ENCODE measurements at regions not wholly inside any gene's neighbourhood (a gene's known extent, or its start where the extent isn't known, plus 50 kb on each side); places are given as distances from the start of the nearest gene placed in this dataset.

GRCh38 chr17:51527225-51527982 is 267.1 kb downstream of the UTP18 start:
- TF ChIP-seq CTCF (IDR thresholded peaks at IDR 0.05; ENCODE audit: low read depth, low read length) = no peak
- TF ChIP-seq MYC (IDR thresholded peaks at IDR 0.05; ENCODE audit: low read depth, low read length) = no peak
- TF ChIP-seq MAX (IDR thresholded peaks at IDR 0.05; ENCODE audit: low read depth, low read length) = no peak
- no peak for TF ChIP-seq POLR2A (IDR thresholded peaks at IDR 0.05; ENCODE audit: extremely low read depth, insufficient read length)
- H3K4me3 ChIP-seq (ENCODE audit: low read depth, low read length) = no peak overlapping the region
- no peak for DNase-seq (ENCODE audit: low read depth)

GRCh38 chr17:51528111-51528510 is 267.8 kb downstream of the UTP18 start:
- no peak for DNase-seq (ENCODE audit: low read depth)
- TF ChIP-seq POLR2A (IDR thresholded peaks at IDR 0.05; ENCODE audit: extremely low read depth, insufficient read length) (no peak), MAX (IDR thresholded peaks at IDR 0.05; ENCODE audit: low read depth, low read length) (no peak), MYC (IDR thresholded peaks at IDR 0.05; ENCODE audit: low read depth, low read length) (no peak), CTCF (IDR thresholded peaks at IDR 0.05; ENCODE audit: low read depth, low read length) (no peak)
- H3K4me3 ChIP-seq (ENCODE audit: low read depth, low read length) = no peak overlapping the region

GRCh38 chr17:51533219-51533618 is 272.9 kb downstream of the UTP18 start:
- DNase-seq (ENCODE audit: low read depth) = no peak
- H3K4me3 ChIP-seq (ENCODE audit: low read depth, low read length) = no peak overlapping the region
- TF ChIP-seq MYC (IDR thresholded peaks at IDR 0.05; ENCODE audit: low read depth, low read length) (no peak), CTCF (IDR thresholded peaks at IDR 0.05; ENCODE audit: low read depth, low read length) (no peak), POLR2A (IDR thresholded peaks at IDR 0.05; ENCODE audit: extremely low read depth, insufficient read length) (no peak), MAX (IDR thresholded peaks at IDR 0.05; ENCODE audit: low read depth, low read length) (no peak)

- DNase-seq (ENCODE audit: low read depth) = no peak
- no peak for TF ChIP-seq MAX (IDR thresholded peaks at IDR 0.05; ENCODE audit: low read depth, low read length)
- TF ChIP-seq CTCF (IDR thresholded peaks at IDR 0.05; ENCODE audit: low read depth, low read length) = no peak
- no peak for TF ChIP-seq POLR2A (IDR thresholded peaks at IDR 0.05; ENCODE audit: extremely low read depth, insufficient read length)
- no peak for TF ChIP-seq MYC (IDR thresholded peaks at IDR 0.05; ENCODE audit: low read depth, low read length)
- H3K4me3 ChIP-seq (ENCODE audit: low read depth, low read length) = no peak overlapping the region
Observed at GRCh38 chr17:51533821-51534220, 273.5 kb downstream of the UTP18 start.

- DNase-seq (ENCODE audit: low read depth) = no peak
- TF ChIP-seq MAX (IDR thresholded peaks at IDR 0.05; ENCODE audit: low read depth, low read length) = no peak
- TF ChIP-seq POLR2A (IDR thresholded peaks at IDR 0.05; ENCODE audit: extremely low read depth, insufficient read length) = no peak
- TF ChIP-seq MYC (IDR thresholded peaks at IDR 0.05; ENCODE audit: low read depth, low read length) = no peak
- no peak for TF ChIP-seq CTCF (IDR thresholded peaks at IDR 0.05; ENCODE audit: low read depth, low read length)
Observed at GRCh38 chr17:51536627-51537026, 276.3 kb downstream of the UTP18 start.

More at GRCh38 chr17:51536627-51537026, 276.3 kb downstream of the UTP18 start:
- H3K4me3 ChIP-seq (ENCODE audit: low read depth, low read length) = no peak overlapping the region
